RWPE2 (cell line): ENCODE measurements at regions not wholly inside any gene's neighbourhood (a gene's known extent, or its start where the extent isn't known, plus 50 kb on each side); places are given as distances from the start of the nearest gene placed in this dataset.

Experiments
- ATAC-seq: fragments of 200-7000 bp; cut with Tn5 transposase; 3 replicates; pipeline ENCODE4 v1.9.1; 2021; ENCODE audit warnings: low read depth
- DNase-seq: peaks from one replicate; pipeline ENCODE4 v3.0.0-alpha.2; 2020; ENCODE audit warnings: low spot score
- H3K27ac ChIP-seq: fragments of 450-650 bp; 2 replicates; pipeline ENCODE4 v1.5.1; 2017; ENCODE audit warnings: mild to moderate bottlenecking; ENCODE audit not compliant: poor library complexity, severe bottlenecking
- H3K27me3 ChIP-seq: fragments of 250-450 bp; sonication (Bioruptor Pico); 2 replicates; pipeline ENCODE4 v1.5.1; 2021; ENCODE audit warnings: mild to moderate bottlenecking, moderate library complexity; ENCODE audit not compliant: insufficient read depth, poor library complexity, severe bottlenecking
- H3K36me3 ChIP-seq: fragments of 250-450 bp; sonication (Bioruptor Pico); 2 replicates; pipeline ENCODE4 v1.5.1; 2020; ENCODE audit warnings: low read depth, mild to moderate bottlenecking, moderate library complexity
- H3K4me1 ChIP-seq: fragments of 250-450 bp; sonication (Bioruptor Pico); 2 replicates; pipeline ENCODE4 v1.5.1; 2021; ENCODE audit warnings: mild to moderate bottlenecking, moderate library complexity; ENCODE audit not compliant: insufficient read depth, poor library complexity, severe bottlenecking
- H3K4me3 ChIP-seq: fragments of 250-450 bp; sonication (Bioruptor Pico); 2 replicates; pipeline ENCODE4 v1.5.1; 2021; ENCODE audit warnings: mild to moderate bottlenecking, moderate library complexity; ENCODE audit not compliant: severe bottlenecking
- H3K9me3 ChIP-seq: fragments of 250-450 bp; sonication (Bioruptor Pico); 2 replicates; pipeline ENCODE4 v1.5.1; 2021; ENCODE audit warnings: mild to moderate bottlenecking, moderate library complexity; ENCODE audit not compliant: severe bottlenecking
- TF ChIP-seq, protein P1 (sequence below): fragments of 450-650 bp; IDR thresholded peaks from one replicate; pipeline ENCODE4 v1.5.1; 2017; ENCODE audit warnings: mild to moderate bottlenecking, moderate library complexity; ENCODE audit not compliant: poor library complexity, severe bottlenecking

DNA sequence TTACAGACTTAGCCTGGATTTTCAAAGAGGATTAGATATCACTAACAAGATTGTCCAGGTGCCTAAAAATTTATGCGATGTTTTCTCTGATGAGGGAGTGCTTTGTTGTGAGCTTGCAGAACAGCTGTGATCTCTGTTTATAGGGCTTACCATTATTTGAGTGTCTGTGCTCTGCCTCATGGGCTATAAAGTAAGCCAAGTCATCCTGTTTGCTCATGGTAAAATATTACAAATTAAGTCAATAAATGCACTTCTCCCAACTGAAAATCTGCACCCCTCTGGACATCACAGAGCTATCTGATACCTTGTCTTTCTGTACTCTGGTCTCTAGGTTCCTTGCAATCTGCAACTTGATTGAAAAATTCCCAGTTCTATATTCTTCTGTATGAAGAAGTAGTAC is 293.4 kb upstream of the ACTBL2 start:
- no peaks in the 10 kb centered on the region for H3K27me3 ChIP-seq
- no peaks in the 10 kb centered on the region for H3K36me3 ChIP-seq
- TF ChIP-seq, protein P1, sequence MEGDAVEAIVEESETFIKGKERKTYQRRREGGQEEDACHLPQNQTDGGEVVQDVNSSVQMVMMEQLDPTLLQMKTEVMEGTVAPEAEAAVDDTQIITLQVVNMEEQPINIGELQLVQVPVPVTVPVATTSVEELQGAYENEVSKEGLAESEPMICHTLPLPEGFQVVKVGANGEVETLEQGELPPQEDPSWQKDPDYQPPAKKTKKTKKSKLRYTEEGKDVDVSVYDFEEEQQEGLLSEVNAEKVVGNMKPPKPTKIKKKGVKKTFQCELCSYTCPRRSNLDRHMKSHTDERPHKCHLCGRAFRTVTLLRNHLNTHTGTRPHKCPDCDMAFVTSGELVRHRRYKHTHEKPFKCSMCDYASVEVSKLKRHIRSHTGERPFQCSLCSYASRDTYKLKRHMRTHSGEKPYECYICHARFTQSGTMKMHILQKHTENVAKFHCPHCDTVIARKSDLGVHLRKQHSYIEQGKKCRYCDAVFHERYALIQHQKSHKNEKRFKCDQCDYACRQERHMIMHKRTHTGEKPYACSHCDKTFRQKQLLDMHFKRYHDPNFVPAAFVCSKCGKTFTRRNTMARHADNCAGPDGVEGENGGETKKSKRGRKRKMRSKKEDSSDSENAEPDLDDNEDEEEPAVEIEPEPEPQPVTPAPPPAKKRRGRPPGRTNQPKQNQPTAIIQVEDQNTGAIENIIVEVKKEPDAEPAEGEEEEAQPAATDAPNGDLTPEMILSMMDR, result no peak
- peaks cover 4% of the 10 kb centered on the region for H3K4me1 ChIP-seq
- H3K27ac ChIP-seq, result no peak overlapping the region
- H3K4me3 ChIP-seq, result no peak overlapping the region
- no peak for ATAC-seq
- H3K9me3 ChIP-seq, result no peaks in the 10 kb centered on the region
- DNase-seq, result no peak

DNA sequence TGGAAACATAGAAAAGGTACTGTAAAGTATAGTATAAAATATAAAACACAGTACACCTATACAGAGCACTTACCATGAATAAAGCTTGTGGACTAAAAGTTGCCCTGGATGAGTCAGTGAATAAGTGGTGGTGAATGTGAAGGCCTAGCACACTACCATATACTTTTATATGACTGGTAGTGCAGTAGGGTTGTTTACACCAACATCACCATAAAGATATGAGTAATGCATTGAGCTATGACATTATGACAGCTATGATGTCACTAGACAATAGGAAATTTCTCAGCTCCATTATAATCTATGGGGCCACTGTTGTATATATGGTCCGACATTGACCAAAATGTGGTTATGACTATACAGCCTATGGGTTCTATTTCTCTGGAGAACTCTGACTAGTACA is 291.8 kb upstream of the ACTBL2 start:
- TF ChIP-seq, protein P1, result no peak

DNA sequence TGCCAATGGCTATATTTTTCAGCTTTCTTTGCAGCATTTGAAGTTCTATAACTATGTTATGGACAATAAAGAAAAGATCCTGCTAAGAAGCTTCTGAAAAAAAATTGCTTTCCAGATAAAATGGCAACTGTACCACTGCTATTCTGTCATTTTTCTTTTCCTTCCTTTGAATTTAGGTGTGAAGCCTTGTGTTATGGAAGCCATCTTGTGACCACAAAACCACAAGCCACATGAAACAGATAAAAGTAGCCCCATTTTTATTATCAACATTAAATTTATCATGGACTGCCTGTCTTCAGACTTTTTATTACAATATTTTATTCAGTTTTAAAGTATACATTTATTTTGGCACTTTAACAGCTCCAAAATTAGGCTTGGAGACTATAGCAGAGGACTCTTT is 289.9 kb upstream of the ACTBL2 start:
- Histone ChIP-seq H3K9me3 (no peaks in the 10 kb centered on the region), H3K27ac (no peak overlapping the region), H3K36me3 (no peaks in the 10 kb centered on the region), H3K4me1 (no peaks in the 10 kb centered on the region), H3K27me3 (no peaks in the 10 kb centered on the region), H3K4me3 (no peak overlapping the region)
- no peak for DNase-seq
- no peak for ATAC-seq
- TF ChIP-seq, protein P1, result no peak

More for the DNA sequence above, 291.8 kb upstream of the ACTBL2 start:
- H3K27ac ChIP-seq, result no peak overlapping the region
- H3K36me3 ChIP-seq, result no peaks in the 10 kb centered on the region
- no peak overlapping the region for H3K4me3 ChIP-seq
- H3K27me3 ChIP-seq, result no peaks in the 10 kb centered on the region
- DNase-seq, result no peak
- no peak for ATAC-seq
- no peaks in the 10 kb centered on the region for H3K9me3 ChIP-seq
- H3K4me1 ChIP-seq, result peaks cover under 1% of the 10 kb centered on the region

DNA sequence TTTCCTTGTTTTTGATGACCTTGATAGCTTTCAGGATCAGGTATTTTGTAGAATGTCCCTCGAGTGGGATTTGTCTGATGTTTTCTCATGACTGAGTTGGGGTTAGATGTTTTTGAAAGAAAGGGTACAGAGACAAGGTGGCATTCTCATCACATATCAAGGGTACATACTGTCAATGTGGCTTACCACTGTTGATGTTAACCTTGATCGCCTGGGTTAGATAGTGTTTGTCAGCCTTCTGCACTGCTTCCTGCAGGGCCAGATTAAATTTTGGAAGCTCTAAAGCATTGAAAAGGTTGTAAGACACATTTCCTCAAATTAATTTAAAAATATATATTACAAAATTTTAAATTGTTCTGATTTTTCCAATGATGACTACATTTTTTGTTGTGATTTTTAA is 287.4 kb upstream of the ACTBL2 start:
- ATAC-seq (no peak), DNase-seq (no peak)
- H3K27me3 ChIP-seq, result no peaks in the 10 kb centered on the region

DNA sequence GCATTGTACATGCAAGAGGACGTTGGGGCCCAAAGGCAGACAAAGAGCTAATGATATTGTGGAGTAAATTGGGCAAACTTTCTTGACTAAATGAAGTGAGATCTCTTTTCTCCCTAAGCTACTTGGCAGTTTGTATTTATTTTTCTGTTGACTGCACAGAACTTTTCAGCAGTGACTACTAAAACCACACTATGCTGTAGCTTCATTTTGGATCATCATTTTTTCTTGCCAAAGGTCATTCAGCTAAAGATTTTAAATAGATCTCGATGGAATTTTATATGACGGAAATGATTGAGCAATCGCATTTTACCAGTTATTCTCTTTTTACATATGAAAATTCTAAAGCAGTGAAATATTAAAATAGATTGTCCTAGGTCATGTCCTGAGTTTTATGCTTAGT is 286.1 kb upstream of the ACTBL2 start:
- DNase-seq (no peak), ATAC-seq (no peak)
- no peaks in the 10 kb centered on the region for H3K9me3 ChIP-seq
- TF ChIP-seq, protein P1, result no peak
- H3K27me3 ChIP-seq, result no peaks in the 10 kb centered on the region
- no peak overlapping the region for H3K27ac ChIP-seq
- no peaks in the 10 kb centered on the region for H3K36me3 ChIP-seq
- H3K4me3 ChIP-seq, result no peak overlapping the region
- H3K4me1 ChIP-seq, result no peaks in the 10 kb centered on the region

More for the DNA sequence above, 287.4 kb upstream of the ACTBL2 start:
- no peaks in the 10 kb centered on the region for H3K9me3 ChIP-seq
- no peaks in the 10 kb centered on the region for H3K36me3 ChIP-seq
- TF ChIP-seq, protein P1, result no peak
- H3K4me3 ChIP-seq, result no peak overlapping the region
- no peak overlapping the region for H3K27ac ChIP-seq
- H3K4me1 ChIP-seq, result no peaks in the 10 kb centered on the region
